Stimulated activated naive CD8-positive, alpha-beta T cell treated with anti-CD3 and anti-CD28 coated beads, Interleukin-15, amount 100 ng/mL, for 72 hours (primary cell): ENCODE measurements at regions not wholly inside any gene's neighbourhood (a gene's known extent, or its start where the extent isn't known, plus 50 kb on each side); places are given as distances from the start of the nearest gene placed in this dataset.
"Not testable (repeated sequence)": the region's sequence is repeated elsewhere in the genome, so short reads cannot be mapped to it uniquely, and the experiment has no call there.

Source experiments
- ATAC-seq: fragments of 150-1000 bp; cut with Tn5 transposase; 2 replicates; pipeline ENCODE4 v1.10.0; 2021; ENCODE audit warnings: mild to moderate bottlenecking, moderate library complexity
- DNase-seq, 2 donors: peaks; one replicate each; pipeline ENCODE4 v3.0.0; 2021 to 2022
- H3K27ac Mint-ChIP-seq, 2 donors: one replicate each; pipeline ENCODE4 v1.8.0; 2022; ENCODE audit warnings: mild to moderate bottlenecking in 2 of 2, mixed read lengths in 2 of 2, moderate library complexity in 2 of 2
- H3K27me3 Mint-ChIP-seq: one replicate; pipeline ENCODE4 v1.8.0; 2022; ENCODE audit warnings: mixed read lengths
- H3K4me1 Mint-ChIP-seq: one replicate; pipeline ENCODE4 v1.8.0; 2022; ENCODE audit warnings: mild to moderate bottlenecking, mixed read lengths
- H3K4me3 Mint-ChIP-seq, 2 donors: one replicate each; pipeline ENCODE4 v1.8.0; 2022; ENCODE audit warnings: mild to moderate bottlenecking in 2 of 2, mixed read lengths in 2 of 2, moderate library complexity in 1 of 2
- H3K9me3 Mint-ChIP-seq, 2 donors: one replicate each; pipeline ENCODE4 v1.8.0; 2022; ENCODE audit warnings: mixed read lengths in 2 of 2

- peaks cover 13% of the 10 kb centered on the region for H3K4me1 Mint-ChIP-seq
- not testable (repeated sequence) for H3K27ac Mint-ChIP-seq, ATAC-seq, DNase-seq, H3K4me3 Mint-ChIP-seq, H3K27me3 Mint-ChIP-seq
- H3K9me3 Mint-ChIP-seq, result peaks cover 5 to 11% of the 10 kb centered on the region in 2 donors
Measured at GRCh38 chr6:169856442-169857342, 105.3 kb downstream of the ERMARD start.

DNA sequence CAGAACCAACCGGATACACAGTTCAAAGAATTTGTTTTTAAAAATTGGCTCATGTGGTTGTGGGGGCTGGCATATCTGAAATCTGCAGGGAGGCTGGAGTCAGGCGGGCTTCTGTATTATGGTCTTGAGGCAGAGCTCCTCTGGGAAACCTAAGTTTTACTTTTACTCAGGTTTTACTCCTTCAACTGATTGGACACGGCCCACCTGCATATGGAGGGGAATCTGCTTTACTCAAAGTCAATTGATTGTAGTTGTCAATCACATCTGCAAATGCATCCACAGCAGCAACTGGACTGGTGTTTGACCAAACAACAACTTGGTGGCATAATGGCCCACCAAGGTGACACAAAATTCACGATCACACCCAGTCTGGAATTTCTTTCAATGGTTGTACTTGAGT is 103.4 kb downstream of the ERMARD start:
- Mint-ChIP-seq H3K27ac (no peak overlapping the region), H3K27me3 (no peaks in the 10 kb centered on the region), H3K4me3 (no peak overlapping the region), H3K4me1 (peaks cover 1% of the 10 kb centered on the region), H3K9me3 (peaks cover 5 to 11% of the 10 kb centered on the region in 2 donors)
- DNase-seq, result no peak
- no peak for ATAC-seq

- Mint-ChIP-seq H3K4me3 (no peak overlapping the region), H3K4me1 (no peaks in the 10 kb centered on the region), H3K27me3 (no peaks in the 10 kb centered on the region), H3K9me3 (peaks cover 5 to 11% of the 10 kb centered on the region in 2 donors), H3K27ac (peak overlapping the region in 1 of 2 donors; percentile 48)
- ATAC-seq (no peak), DNase-seq (no peak)
Measured at GRCh38 chr6:169854083-169854725, 102.8 kb downstream of the ERMARD start.

DNA sequence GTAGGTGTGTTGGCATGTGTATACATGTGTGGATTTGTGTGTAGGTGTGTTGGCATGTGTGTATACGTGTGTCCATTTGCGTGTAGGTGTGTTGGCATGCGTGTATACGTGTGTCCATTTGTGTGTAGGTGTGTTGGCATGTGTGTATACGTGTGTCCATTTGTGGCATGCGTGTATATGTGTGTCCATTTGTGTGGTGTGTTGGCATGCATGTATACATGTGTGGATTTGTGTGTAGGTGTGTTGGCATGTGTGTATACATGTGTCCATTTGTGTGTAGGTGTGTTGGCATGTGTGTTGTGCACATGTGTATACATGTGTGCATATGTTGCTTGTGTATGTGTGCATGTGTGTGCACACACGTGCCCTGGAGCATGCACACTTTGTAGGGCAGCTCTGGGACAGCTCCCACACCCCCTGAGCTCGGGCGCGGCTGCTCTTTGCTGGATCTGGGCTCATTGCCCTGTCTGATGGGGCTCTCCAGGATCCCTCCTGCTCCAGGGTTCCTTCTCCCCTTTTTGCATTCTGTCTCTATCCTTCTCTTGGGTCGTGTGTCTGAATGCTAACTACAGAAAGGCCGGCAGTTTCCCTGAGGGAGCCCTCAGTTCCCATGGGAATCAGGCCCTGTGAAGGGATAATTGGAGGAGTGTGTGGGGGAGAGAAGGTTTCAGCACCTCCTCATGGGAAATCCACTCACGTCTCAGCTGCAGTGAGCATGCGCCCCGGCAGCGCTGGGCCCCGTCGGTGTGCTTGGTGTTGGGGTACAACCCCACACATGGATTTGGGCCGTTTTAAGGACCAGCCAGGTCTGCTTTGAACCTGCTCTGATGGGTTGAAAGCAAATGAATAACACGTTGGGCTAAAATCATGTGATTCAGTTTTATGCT is 102.0 kb downstream of the ERMARD start:
- no peaks in the 10 kb centered on the region for H3K4me1 Mint-ChIP-seq
- H3K27ac Mint-ChIP-seq, result no peak overlapping the region
- H3K27me3 Mint-ChIP-seq, result no peaks in the 10 kb centered on the region
- no peak for DNase-seq
- H3K4me3 Mint-ChIP-seq, result no peak overlapping the region
- peaks cover 5 to 11% of the 10 kb centered on the region in 2 donors for H3K9me3 Mint-ChIP-seq
- no peak for ATAC-seq

DNA sequence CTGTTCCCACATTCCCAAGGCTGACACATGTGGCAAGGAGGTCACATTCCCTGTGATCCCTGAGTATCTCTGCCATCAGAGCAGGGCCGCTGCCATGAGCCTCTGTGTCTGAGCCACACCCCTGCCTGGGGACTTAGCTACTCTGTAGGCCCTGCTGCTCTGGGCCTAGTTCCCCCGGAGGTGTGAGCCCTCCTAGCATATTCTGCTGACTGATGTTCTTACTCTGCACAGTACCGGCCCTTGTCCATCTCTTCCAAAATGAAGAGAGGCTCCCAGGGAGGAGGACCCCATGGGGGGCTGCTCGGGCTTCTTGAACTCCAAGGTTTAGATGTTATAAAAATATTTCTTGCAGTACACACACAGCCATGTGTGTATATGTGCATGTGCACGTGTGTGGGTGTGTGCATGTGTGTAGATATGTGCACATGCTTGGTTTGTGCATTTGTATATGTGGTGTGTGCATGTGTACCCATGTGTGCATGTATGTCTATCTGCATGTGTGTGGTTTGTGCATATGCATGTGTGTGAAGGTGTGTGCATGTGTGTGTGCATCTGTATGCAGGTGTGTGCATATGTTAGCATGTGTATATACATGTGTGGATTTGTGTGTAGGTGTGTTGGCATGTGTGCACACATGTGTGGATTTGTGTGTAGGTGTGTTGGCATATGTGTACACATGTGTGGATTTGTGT is 101.2 kb downstream of the ERMARD start:
- Mint-ChIP-seq H3K27me3 (no peaks in the 10 kb centered on the region), H3K9me3 (peaks cover 5 to 11% of the 10 kb centered on the region in 2 donors), H3K27ac (no peak overlapping the region), H3K4me3 (no peak overlapping the region), H3K4me1 (no peaks in the 10 kb centered on the region)
- ATAC-seq (no peak), DNase-seq (no peak)

DNA sequence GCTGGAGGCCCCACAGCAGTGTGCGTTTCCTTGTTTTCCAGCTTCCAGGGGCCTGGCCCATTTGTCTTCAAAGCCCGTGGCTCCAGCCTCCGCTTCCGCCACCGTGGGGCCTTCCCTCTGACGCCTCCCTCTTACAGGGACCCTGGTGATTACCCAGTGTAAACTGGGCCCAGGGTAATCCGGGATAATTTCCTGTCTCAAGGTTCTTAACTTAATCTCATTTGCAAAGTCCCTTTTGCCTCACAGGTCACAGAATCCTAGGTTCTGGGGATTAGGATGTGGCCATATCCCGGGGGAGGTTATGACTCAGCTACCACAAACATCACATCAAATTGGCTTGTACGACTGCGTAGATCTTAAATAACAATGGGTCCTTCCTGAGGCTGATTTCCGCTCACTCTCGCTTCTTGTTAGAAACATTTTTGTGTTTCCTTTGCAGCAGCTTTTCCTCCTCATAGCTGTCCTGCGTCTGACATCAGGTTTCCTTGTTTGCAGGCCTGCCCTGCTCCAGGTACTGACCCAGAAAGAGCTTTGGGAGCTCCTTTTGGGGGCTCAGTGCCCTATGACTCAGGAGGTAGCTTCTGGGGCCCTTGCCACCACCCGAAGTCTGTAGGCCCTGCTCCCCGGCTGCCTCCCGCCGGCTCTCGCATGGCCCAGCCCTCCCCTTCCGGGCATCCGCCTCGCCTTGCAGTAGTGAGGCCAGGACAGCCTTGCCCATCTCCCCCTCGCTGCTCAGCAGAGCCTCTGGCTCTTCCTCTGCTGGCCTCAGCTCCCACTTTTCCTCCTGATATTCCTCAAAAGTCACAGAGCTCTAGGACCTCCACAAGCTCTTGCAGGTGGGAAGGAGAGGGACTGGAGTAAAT is 100.5 kb downstream of the ERMARD start:
- Mint-ChIP-seq H3K9me3 (peaks cover 5 to 11% of the 10 kb centered on the region in 2 donors), H3K4me3 (no peak overlapping the region), H3K27ac (peak overlapping the region in 1 of 2 donors; percentile 95), H3K27me3 (no peaks in the 10 kb centered on the region), H3K4me1 (no peaks in the 10 kb centered on the region)
- ATAC-seq, result no peak
- no peak for DNase-seq

DNA sequence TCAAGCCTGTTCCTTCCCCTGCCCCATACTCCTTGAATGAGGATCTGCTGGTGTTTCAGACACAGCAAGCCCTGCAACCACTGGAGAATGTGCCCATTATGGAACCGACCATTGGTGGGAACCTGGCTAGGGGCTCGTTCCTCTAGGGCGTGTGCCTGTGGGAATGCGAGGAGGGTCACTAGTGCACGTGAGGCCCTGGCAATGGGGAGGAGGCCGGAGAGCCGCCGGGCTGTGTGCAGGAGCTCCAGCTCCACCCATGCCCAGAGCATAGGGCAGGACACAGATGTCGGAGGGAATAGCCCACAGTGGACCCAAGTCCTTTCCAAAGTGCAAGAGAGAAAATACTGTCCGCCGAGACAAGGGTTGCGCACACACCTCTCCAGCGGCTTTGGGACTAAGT is 99.3 kb downstream of the ERMARD start:
- H3K27me3 Mint-ChIP-seq, result no peaks in the 10 kb centered on the region
- H3K4me1 Mint-ChIP-seq, result no peaks in the 10 kb centered on the region
- no peak overlapping the region for H3K4me3 Mint-ChIP-seq
- no peak overlapping the region for H3K27ac Mint-ChIP-seq
- ATAC-seq, result no peak
- DNase-seq, result no peak
- H3K9me3 Mint-ChIP-seq, result peaks cover 5 to 11% of the 10 kb centered on the region in 2 donors

DNA sequence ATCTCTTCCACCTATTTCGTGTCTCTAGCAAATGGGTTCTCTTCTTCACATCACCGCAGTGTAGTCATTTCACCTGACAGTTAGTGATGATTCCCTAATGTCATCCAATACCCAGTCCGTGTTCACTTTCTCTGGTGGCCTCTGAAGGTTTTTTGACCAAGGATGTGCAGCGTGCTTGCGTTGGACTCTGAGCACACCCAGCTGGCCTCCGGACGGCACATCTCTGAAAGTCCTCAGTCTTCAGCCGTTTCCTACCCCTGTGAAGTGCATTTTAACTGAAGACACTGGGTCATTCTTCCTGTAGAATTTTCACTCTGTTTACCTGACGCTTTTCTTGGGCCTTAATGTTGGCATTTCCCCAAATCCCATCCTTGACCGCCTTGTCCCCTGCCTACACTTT is 98.7 kb downstream of the ERMARD start:
- Mint-ChIP-seq H3K4me1 (no peaks in the 10 kb centered on the region), H3K27ac (no peak overlapping the region), H3K9me3 (peaks cover 5 to 11% of the 10 kb centered on the region in 2 donors), H3K27me3 (no peaks in the 10 kb centered on the region), H3K4me3 (no peak overlapping the region)
- no peak for DNase-seq
- ATAC-seq, result no peak

DNA sequence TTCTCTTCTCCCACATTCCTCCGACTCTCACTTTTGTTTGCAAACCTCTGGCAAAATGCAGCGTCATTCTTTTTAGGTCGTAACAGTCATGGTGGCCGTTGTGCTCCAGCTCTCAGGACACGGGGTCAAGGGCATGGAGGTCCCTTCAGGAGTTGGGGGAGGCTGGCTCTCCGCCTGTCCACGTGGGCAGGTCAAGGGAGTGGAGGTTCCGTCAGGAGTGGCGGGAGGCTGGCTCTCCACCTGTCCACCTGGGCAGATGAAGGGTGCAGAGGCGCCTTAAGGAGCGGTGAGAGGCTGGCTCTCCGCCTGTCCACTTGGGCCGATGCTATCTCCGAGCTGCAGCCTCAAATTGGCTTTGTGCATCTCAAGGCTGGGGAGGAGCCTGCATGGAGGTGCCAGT is 98.0 kb downstream of the ERMARD start:
- H3K9me3 Mint-ChIP-seq, result peaks cover 5 to 11% of the 10 kb centered on the region in 2 donors
- ATAC-seq, result no peak
- H3K4me1 Mint-ChIP-seq, result no peaks in the 10 kb centered on the region
- no peak for DNase-seq
- H3K27ac Mint-ChIP-seq, result no peak overlapping the region
- H3K4me3 Mint-ChIP-seq, result no peak overlapping the region
- H3K27me3 Mint-ChIP-seq, result peaks cover 3% of the 10 kb centered on the region

GRCh38 chr6:169848946-169849345 is 97.5 kb downstream of the ERMARD start:
- no peak overlapping the region for H3K27ac Mint-ChIP-seq
- no peaks in the 10 kb centered on the region for H3K4me1 Mint-ChIP-seq
- no peak for DNase-seq
- peaks cover 8% of the 10 kb centered on the region for H3K27me3 Mint-ChIP-seq
- H3K9me3 Mint-ChIP-seq, result peaks cover 5 to 11% of the 10 kb centered on the region in 2 donors
- ATAC-seq, result no peak
- H3K4me3 Mint-ChIP-seq, result no peak overlapping the region

DNA sequence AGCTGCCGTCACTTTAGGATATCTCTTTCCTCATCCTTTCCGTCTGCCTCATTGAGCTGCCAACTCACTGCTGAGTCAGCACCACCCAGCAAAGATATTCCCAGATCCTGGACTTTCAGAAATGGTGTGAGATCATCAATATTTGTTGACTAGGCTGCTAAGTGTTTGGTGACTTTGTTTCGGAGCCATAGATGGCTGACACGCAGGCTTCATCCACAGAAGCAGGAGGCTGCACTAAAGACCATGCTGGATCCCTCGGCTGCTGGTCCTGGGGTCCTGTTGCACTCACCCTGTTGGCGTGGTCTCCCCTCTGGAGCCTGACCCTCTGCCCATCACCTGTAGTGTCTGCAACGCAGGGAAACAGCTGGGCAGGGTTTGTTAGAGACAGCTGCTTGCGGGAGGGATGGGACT is 96.5 kb downstream of the ERMARD start:
- Mint-ChIP-seq H3K4me1 (no peaks in the 10 kb centered on the region), H3K27me3 (peaks cover 15% of the 10 kb centered on the region)

GRCh38 chr6:169847141-169847674 is 95.8 kb downstream of the ERMARD start:
- ATAC-seq (no peak), DNase-seq (no peak)
- Mint-ChIP-seq H3K4me1 (no peaks in the 10 kb centered on the region), H3K27ac (no peak overlapping the region), H3K4me3 (no peak overlapping the region), H3K9me3 (no peaks in the 10 kb centered on the region), H3K27me3 (peaks cover 19% of the 10 kb centered on the region)

More for the DNA sequence above, 96.5 kb downstream of the ERMARD start:
- ATAC-seq, result no peak
- DNase-seq, result no peak
- Mint-ChIP-seq H3K4me3 (no peak overlapping the region), H3K27ac (no peak overlapping the region), H3K9me3 (peaks cover 2 to 3% of the 10 kb centered on the region in 2 donors)

DNA sequence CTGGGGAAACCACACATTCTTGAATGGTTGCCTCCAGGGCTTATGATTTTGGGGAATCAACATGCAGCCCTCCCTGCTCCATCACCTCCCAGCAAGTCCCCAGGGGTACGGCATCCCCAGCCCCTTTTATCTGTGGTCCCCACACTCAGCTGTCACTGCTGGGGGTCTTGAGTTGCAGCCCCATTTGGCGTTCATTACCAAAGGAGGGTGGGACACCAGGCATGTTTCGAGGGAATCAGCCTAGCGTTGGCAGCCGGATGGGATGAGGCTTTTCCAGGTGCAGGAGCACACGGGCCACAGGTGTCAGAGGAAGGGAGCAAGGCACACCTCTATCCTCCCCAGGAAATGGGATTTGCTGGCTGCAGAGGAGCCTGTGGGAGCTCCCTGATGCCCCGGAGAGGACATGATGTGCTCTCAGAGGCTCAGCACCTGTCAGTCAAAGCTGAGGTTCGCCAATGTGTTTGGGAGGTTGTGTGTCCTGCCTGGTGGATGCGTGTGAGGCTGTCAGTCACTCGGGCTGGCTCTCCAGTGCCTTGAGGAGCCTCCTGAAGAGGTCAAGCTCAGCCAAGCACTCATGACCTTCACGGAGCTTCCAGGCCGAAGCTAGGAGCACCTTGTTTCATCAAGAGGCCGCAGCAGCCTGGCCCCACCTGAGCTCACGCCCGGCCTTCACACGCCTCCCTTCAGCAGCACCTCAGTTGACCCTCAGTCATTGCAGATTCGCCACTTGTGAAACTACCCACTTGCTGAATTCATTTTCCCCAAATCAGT is 95.0 kb downstream of the ERMARD start:
- ATAC-seq, result no peak
- peaks cover 19% of the 10 kb centered on the region for H3K27me3 Mint-ChIP-seq
- no peaks in the 10 kb centered on the region for H3K9me3 Mint-ChIP-seq
- H3K4me1 Mint-ChIP-seq, result no peaks in the 10 kb centered on the region
- no peak overlapping the region for H3K27ac Mint-ChIP-seq
- H3K4me3 Mint-ChIP-seq, result no peak overlapping the region
- DNase-seq, result no peak
